Fibroblast of skin of right biceps (primary cell): ENCODE measurements at regions not wholly inside any gene's neighbourhood (a gene's known extent, or its start where the extent isn't known, plus 50 kb on each side); places are given as distances from the start of the nearest gene placed in this dataset.

Source experiments
- DNase-seq: peaks from one replicate; pipeline ENCODE4 v3.0.0-alpha.2; 2013

- DNase-seq: no peak
These were observed 69.5 kb upstream of the CMC1 start for GRCh38 chr3:28171962-28172361.

GRCh38 chr3:28172748-28173147, 68.7 kb upstream of the CMC1 start:
- no peak for DNase-seq

- DNase-seq: no peak
These were observed 67.6 kb upstream of the CMC1 start for GRCh38 chr3:28173836-28174235.

GRCh38 chr3:28186748-28187147, 54.7 kb upstream of the CMC1 start:
- no peak for DNase-seq

- DNase-seq: no peak
These were observed 52.7 kb upstream of the CMC1 start for GRCh38 chr3:28188686-28189085.

GRCh38 chr3:28191363-28191762, 50.1 kb upstream of the CMC1 start:
- DNase-seq: peak; percentile 13
